ENCODE measurements at regions not wholly inside any gene's neighbourhood (a gene's known extent, or its start where the extent isn't known, plus 50 kb on each side); places are given as distances from the start of the nearest gene placed in this dataset.

DNA sequence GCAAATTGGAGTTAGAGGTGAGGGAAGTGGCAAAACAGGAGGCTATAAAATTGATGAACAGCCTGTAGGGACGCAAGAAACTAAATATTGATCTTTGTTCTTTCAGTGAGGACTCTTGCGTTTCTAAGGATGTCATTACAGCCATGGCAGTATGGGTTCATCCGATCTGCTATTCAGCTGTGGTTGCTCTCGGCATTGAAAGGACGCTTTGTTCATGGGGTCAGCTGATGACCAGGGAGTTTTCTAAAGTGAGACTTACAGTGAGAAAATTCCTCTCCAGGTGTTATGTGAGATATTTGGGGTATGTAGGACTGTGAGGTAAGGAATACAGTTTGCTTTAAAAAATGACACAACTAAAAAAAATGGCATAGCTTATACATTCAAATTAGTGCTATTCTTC, 52.7 kb upstream of the PELI1 start:
- DNase-seq (ENCODE audit: low read depth in 2 of 2) = no peak

DNA sequence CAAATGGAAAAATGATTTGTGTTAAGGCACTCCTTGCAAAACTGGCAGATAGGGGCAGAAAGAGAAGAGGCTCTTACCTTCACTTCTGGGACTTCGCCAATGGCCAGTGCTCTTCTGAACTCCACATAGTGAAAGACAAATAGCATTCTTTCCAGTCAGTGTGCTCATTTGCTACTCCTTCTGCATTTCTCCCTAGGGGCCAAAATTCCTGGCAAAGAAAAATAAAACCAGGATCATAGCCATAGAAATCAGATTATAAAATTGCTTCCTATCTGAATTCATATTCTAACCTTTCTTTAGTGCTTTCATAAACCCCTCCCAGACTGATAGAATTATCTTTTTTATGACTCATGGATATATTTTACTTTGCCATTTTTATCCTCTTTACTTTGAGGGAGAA, 56.9 kb upstream of the PELI1 start:
- no peak for DNase-seq (ENCODE audit: low read depth in 2 of 2)

DNA sequence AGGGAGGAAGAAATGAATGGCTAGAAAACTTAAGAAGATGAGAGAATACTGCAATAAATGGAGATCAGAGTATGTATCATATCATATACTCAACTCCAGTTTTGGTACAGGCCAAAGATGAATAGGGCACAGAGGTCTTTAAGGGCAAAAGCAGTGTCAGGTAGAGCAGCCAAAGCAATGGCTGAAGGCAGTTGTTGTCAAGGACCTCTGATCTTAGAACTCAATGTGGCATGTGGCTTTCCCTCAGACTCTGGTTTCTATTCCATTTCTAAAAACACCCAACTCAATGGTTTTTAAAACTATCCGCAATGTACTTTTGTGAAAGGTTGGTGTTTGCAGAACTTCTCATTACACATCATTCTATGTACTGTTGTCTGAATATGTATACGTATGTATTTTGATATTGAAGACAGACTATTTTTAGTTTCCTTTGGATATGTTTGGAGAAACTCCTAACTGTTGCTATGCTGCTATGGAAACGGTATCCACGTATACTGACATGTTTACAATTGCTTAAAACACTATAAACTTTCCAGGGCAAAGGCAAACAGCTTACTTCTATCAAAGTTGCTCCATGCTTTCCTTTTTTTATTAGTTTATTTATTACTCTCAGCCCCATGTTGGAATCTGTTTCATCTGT, 58.1 kb upstream of the PELI1 start:
- no peak for DNase-seq (ENCODE audit: low read depth in 2 of 2)

DNA sequence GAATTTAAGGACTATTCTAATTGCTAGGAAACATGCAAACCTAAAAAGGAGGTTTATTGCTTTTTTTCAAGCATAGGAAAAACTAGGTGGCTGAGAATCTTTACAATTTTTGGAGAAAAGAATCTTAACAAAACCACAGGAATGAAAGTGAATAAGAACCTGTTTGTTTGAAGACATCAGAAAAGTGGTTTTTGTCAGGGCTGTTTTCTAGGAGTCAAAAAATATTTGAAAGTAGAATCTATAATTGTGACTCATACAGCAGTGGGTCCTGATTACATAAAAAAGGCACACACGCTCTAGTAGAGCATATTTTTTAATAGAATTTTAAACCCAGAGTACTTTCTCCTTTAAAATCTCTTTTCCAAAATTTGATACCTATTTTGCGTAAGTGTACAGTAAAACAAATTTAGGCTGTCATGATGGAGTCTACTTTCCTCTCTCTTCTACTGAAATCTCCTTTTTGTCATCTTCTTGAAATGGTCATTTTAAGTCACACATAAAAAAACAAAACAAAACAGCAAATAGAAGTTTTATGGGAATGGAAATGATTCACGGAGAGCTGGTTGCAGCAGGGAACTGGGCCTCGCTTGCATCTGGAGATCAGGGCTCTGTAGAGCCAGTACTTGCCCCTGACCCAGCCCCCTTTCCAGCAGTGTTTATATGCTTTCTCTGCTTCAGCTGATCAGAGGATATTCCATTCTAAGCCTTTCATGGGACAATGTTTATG, 59.1 kb upstream of the PELI1 start:
- DNase-seq (ENCODE audit: low read depth in 2 of 2) = no peak

DNA sequence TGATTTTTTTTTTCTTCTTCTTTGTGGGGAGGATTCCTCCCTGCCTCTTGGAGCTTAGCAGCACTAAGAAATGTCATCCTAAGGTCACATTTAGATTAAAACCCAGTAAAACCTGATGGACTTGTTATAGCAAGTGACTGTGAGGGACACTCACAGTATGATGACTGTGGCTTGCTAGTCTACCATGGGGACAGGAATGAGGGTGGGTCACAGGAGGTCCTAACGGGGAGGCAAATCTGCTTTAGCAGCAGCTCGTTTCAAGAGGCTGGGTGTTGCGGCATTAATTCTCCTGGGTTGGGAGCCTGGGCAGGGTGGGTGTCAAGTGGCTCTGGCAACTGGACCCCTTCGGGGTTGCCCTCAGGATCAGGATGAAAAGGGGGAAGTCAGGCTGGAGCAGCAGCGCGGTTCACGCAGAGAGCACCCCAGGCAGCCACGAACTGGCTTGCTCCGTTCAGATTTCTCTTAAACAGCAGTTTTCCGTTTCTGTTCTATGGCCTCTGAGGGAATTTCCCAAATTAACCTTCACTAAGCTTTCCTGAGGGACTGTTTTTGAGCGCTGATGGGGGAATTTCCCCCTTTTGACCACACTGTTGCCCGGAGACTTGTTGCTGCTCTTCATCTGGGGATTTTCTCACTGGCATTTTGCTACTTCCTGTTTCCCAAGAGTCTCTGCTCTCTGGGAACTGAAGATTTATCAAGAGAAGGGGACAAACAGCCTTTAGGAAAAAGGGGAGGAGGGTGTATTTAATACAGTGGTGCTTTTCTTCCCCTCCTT, 59.8 kb upstream of the PELI1 start:
- no peak for DNase-seq (ENCODE audit: low read depth in 2 of 2)

DNA sequence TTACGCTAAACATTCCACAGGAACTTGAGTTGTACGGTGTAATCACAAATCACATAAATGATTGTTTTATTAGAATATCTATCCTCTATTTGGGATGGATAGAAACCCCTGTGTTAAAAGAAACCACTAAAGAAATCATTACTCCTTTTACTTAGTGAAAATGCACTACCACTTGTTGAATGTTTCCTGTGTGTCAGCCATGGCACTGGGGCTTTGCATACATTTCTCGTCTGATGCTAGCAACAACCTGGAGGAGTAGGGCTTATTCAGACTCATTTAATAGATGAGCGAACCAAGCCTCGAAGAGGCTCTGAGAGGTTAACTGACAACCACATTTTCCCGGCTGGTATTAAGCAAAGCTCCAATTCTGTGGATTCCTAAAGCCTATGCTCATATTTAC, 60.5 kb upstream of the PELI1 start:
- DNase-seq (ENCODE audit: low read depth in 2 of 2) = no peak

DNA sequence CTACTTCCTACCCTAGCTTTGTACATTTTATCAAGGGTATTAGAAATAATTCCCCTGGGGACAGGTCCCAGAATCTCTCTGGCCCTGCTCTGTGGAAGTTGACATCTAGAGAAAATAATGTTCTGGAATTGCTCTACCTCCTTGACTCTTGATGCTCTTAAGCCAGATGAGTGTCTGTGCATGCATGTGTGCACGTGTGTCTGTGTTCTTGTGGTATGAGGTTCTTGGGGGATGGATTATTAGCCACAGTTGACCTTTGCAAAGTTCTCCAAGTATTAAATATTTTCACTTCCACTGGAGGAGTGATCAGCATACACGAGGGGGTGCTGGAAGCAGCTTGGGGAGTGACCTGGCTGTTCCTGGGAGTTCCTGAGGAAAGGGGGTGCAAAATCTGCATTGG, 61.2 kb upstream of the PELI1 start:
- DNase-seq (ENCODE audit: low read depth in 2 of 2) = no peak

DNA sequence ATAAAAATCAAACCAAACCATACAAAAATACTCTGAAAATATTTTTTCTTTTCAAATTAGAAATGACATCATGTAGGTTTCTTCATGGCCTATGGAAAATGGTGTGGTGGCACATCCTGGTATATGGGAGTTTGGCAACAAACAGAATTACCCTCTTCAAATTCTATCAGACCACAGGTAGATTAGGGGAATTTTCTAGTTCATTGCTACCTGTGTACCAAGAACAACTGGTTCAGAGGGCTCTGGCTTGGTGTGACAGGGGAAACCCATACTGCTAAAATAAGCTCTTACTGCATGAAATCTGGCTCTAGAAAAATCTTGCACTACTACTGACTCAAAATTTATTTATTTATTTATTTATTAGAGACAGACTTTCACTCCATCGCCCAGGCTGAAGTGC, 63.4 kb upstream of the PELI1 start:
- DNase-seq (ENCODE audit: low read depth in 2 of 2) = no peak

DNA sequence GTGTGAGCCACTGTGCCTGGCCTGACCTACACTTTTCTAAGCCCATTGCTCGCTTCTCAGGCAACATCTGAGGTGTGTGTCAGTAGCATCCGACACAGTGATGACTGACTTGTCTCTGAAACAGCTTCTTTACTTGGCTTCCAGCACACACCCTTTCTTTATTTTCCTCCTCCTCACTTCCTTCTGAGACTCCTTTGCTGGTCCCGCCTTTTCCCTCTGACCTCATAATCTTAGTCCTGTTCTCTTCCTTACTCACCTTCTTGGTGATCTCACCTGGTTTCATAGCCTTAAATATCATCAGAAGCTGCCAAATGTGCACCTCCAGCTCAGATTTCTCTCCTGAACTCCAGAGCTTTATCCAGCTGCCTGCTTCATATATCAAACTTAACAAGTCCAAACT, 66.6 kb upstream of the PELI1 start:
- DNase-seq (ENCODE audit: low read depth in 2 of 2) = no peak

DNA sequence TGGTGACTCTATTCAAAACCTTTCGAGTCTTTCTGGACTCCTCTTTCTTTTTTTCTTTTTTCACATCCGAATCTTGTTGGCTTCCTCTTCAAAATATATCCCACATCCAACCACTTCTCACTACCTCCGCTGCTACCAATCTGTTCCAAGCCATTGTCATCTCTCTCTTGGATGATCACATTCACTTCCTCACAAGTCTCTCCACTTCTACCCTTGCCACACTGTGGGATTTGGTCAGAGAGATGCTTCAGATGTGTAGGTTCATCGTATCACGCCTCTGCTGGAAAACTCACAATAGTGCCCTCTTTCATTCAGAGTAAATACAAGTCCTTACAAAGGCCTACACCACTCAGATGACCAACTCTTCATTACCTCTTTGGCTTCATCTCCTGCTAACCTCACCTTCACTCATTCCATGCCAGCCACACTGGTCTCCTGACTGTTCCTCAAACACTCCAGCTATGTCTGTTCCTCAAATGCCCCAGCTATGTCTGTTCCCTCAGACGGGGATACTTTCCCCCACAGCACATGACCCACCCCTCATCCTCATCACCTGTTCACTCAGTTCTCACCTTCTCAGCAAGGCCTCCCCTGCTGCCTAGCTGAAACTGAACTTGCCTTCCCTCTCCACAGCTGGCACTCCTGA, 67.2 kb upstream of the PELI1 start:
- DNase-seq (ENCODE audit: low read depth in 2 of 2) = no peak

DNA sequence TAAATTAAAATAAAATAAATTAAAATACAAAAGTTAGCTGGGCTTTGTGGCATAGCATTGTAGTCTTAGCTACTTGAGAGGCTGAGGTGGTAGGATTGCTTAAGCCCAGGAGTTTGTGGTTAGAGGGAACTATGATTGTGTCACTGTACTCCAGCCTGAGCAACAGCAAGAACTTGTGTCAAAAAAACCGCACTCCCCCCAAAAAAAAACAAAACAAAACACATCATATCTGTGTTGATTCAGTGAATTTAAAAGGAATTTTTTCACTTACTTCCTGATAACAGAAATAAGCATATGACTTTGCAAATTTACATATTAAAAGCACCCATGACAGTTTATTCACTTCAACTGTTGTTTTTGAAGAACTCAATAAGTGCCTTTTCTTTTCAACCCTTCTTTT, 68.1 kb upstream of the PELI1 start:
- DNase-seq (ENCODE audit: low read depth in 2 of 2) = no peak

DNA sequence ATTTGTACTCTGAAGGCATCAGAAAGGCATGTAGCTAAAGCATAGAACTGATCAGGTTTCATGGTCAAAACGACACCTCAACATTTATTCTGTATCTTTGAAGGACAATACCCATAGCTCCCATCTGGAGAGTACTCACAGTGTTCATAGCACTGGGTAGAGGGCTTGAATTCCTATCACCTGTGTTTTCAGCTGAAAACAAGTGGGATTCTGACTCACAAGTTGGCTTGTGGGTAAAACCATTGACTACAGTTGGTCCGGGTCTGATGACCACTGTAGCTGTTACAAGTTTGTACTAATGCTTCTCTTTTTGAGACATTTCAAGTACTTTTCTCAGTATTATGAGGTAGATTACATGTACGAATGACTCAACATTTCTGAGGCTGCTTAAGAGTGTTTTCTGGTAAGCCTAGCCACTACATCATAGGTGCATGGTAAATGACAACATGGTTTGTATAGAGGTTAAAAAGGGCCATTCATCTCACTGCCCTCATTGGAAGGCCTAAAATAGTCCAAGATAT, 68.6 kb upstream of the PELI1 start:
- no peak for DNase-seq (ENCODE audit: low read depth in 2 of 2)

DNA sequence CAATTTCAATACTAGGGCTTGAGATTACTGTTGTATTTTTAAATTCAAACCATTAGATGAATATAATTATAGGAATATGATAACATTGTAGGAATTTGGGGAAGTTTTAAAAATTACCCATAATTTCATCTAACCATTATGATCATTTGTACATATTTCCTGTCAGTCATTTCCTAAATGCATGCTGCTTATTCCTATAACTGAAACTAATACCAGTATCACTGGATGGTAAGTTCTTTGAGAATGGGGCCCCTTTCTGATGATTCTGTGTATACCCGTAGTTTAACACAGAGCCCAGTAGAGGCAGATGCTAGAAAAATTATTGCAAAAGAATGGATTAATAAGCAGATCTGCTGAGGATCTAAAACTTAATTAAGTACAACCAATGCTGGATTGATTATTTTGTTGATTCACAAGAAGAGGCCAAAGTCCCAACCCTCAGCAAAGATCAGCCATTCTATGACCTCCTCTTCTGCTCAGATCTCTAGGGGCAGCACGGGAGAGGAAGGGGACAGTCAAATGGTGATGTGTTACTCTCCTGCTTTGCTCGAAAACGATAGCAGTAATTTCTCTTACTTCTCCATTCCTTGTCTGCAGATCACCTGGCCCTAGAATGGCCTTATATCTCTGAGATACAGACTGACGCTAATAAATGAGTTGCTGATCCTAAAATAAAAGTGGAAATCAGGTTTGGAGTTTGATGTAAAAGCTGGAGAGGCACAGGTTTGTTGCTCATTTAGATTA, 69.5 kb upstream of the PELI1 start:
- DNase-seq (ENCODE audit: low read depth in 2 of 2) = no peak

DNA sequence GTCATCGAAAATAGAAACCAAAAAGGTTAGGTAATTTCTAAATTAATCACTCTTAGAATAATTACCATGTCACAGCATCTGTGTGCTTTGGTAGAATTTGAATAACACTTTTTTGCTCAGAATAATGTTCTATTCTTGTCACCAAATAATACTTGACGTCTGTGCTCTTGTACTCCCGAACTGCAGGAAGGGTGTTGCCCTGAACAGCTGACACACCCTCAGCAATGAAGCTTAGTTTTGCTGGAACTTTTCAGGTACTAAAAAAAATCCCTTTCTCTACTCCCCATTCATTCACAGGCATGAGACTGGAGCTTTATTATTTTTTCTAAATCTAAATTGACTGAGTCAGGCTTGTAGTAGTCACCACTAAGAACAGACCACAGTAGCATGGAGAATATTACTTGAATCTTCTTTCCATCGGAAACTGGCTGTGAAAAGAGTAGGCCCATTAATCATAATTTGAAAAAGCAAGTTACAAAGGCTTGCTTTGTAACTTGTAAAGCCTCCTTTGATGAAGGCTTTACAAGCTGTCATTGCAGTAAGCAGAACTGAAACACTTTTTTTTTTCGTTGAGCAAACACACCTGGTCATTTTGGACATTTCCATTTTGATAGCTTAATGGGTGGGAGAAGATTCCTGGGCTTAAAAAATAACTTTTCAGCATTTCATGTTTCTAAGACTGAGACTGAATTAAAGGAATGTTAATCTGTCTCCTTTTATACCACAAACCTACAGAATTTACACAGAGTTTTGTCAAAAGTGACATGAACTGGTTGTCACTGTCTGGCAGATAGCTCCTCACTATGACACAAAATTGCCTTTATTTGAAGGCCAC, 70.3 kb upstream of the PELI1 start:
- no peak for DNase-seq (ENCODE audit: low read depth in 2 of 2)

DNA sequence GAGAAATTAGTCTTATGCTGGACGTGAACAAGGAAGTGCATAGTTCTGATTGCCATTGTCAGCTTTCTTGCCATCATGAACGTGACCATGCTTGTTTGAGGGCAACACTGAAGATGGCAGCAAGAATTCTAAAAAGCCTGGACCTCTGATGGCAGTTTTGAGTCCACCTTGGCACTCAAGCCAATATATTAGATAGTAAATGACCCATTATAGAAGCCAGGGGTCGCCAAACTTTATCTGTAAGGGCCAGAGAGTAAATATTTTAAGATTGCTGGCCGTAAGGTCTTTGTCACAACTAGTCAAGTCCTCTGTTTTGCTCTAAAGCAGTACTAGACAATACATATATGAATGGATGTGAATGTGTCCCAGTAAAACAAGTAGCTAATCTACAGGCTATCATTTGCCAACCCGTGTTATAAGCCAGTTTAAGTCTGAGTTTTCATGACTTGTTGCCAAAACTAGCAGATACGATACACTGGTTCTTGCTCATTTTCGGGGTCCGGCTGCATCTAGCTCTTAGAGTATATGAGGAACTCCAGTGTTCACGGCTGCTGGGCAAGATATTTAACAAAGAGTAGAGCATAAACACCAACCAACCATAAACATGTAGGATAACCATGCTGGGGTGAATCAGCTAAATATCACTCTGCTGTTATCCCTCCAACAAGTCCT, 73.1 kb upstream of the PELI1 start:
- no peak for DNase-seq (ENCODE audit: low read depth in 2 of 2)

DNA sequence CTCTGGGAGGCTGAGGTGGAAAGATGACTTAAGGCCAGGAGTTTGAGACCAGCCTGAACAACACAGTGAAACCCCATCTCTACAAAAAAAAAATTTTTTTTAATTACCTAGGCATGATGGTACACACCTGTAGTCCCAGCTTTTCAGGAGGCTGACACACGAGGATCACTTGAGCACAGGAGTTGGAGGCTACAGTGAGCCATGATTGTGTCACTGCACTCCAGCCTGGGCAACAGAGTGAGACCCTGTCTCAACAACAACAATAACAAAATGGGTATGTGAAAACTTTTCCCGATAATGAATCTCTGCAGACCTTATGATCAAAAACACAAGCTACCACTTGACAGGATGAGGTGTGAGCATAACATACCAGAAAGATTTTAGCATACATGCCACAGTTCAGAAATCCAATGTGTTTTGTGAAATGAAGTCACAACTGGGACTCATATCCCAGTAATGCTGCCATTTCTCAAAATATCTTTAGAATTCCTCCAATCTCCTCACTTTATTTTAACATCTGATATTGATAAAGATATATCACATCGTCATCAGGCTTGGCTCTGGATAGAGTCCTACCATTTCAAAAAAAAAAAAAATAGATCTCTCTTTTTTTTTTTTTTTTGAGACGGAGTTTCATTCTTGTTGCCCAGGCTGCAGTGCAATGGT, 74.0 kb upstream of the PELI1 start:
- DNase-seq (ENCODE audit: low read depth in 2 of 2) = no peak

DNA sequence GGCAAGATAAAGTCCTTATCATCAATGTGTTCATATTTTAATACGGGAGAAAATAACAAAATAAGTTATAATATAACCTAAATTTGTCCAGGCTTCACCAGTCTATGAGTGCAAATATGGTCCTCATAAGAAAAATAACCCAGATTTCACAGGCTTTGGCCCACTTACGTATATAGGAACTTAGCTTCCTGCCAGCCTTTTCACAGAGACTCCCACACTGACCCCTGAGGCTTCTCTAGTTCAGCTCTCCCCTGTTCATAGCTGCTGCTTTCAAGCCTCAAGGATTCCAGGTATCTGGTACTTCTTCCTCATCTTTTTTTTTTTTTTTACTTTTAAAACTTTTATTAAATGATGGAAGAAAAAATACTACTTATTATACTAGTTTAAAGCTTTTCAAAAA, 74.9 kb upstream of the PELI1 start:
- DNase-seq (ENCODE audit: low read depth in 2 of 2) = no peak

DNA sequence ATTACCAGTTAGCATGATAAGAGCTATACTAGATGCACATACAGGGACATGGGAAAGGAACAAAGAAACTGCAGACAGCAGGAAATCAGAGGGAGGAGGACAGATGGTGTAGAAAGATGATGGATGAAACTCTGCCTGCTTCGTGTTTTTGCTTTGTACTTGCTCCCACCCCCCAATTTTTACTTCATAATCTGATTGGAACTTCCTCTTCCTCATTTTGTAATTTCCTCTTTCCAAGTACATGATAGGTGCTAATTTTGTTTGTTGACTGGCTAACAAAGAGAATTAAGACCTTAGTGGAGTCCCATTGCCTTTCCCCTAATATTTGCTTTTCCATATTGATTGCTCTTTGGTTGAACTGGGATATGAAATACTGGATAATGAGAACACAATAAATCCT, 76.0 kb upstream of the PELI1 start:
- no peak for DNase-seq (ENCODE audit: low read depth in 2 of 2)

DNA sequence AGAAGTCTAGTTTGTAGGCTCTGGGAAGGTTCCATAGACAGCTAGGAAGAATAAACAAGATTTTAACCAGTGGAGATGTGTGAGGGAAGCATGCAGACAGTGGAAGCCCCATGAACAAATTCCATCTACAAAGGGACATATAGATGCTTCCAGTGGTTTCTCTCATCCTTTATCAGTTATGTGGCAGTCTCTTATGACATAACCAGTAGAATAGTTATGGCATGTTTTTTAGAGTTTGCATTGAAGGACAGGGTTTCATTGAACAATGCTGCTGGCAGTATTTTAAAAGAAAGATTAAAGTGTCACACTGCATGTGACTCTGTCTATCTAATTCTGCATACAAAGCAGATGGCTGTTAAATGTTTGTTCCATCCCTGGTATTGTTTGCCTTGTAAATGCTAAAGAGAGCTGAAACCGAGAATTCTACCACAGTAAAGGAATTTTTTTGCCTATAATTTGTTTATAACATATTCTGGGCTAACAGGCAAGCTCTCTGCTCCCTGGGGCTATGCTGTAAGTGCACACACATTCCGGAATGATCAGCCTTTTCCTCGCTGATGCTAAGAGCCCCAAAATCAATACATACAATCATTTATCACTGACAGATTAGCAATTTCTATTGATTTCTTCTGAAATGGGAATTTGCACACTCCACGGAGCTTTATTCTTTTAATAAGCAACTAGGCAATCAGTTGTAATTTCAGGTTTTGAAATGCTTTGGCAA, 76.8 kb upstream of the PELI1 start:
- DNase-seq (ENCODE audit: low read depth in 2 of 2) = no peak
